Suppressor macrophage treated with lipopolysaccharide for 1 hour (primary cell): ENCODE measurements at regions not wholly inside any gene's neighbourhood (a gene's known extent, or its start where the extent isn't known, plus 50 kb on each side); places are given as distances from the start of the nearest gene placed in this dataset.
A peak's percentile ranks its signal among the peaks of the same experiment; 100 is the strongest.

Experiments
- DNase-seq, 3 donors: peaks; one replicate each; pipeline ENCODE4 v3.0.0-alpha.2; 2020 to 2022

DNA sequence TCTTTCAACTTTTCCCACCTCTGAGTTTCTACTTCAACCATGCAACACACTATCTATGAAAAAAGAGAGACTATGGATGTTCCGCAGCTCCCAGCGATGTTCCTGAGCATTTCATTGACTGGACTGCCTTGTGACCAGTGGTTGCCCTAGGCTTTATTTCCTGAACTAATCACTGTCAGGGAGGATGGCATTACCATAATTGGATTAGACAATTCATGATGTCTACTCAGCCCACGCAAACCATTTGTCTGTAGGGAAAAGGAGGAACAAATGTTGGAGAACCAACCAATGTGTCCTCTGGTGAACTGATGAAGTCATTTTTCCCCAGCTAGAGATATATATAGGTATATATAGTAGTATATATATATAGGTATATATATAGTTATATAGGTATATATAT is 229.3 kb upstream of the MCTP2 start:
- DNase-seq = peak; percentile 47 to 51 (median 47)

DNA sequence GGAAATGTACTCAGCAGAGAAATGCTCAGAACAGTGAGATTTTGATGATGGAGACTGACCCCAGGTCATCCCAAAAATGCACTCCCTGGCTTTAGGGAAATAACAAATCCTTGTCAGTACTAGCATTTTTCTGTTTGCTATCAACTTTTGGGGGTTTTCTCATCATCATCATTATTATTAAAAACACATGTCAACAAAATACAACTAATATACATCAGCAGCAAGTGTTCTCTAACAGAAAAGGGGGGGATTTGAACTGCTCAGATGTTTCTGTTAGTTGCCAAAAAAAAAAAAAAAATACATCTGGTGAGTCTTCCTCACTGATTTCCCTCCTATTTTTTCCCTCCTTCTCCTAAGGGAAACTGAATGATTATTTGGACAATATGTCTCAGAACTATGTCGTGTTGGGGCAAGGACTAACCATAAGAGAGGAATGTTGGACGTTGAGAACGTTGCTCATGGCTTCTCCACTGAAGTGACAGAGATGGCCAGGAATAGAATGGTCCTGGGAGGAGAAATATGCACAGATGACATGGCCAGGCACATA is 230.0 kb upstream of the MCTP2 start:
- DNase-seq = no peak

DNA sequence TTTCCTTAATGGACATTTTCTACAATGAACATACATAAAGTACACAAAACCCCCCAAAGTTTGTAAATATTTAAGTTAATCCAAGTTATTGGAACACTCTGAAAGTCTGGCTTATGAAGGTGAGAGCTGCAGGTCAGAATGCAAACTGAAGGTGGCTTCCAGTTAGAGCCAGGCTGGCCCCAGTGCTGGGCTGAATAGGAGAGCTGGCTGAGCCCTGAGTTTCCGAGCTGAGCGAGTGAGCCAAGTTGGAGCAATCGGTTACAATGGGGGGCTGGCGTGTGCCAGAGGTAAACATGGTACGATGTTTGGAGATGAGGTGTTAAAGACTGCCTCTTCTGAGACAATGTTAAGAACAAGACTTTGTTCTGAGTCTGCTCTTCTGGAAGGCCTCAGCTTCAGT is 230.8 kb upstream of the MCTP2 start:
- DNase-seq = no peak

DNA sequence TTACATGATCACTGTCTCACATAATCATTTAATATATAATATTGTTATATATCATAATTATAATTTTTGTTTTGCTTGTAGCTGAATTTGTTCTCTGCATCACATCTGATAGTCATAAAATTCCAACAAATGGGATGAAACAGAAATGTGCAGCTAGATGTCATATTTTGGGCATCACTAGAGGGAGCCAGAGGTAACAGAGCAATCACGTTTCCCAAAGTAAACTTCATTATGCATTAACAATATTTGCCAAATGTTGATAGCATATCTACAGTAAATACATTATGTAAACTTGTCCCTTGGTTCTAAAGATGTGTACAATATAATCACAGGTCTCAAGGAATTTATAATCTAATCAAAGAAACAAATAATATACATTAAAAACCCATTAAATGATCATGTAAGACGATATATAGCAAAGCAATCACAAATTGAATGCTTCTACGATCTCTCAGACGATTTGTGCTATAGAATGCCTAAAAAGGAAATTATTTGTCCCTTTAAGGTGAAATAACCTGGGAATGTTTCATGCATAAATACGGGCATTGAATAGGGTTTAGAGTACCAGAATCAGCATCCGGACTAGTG is 234.2 kb upstream of the MCTP2 start:
- peak; percentile 33 to 51 (median 40) for DNase-seq

DNA sequence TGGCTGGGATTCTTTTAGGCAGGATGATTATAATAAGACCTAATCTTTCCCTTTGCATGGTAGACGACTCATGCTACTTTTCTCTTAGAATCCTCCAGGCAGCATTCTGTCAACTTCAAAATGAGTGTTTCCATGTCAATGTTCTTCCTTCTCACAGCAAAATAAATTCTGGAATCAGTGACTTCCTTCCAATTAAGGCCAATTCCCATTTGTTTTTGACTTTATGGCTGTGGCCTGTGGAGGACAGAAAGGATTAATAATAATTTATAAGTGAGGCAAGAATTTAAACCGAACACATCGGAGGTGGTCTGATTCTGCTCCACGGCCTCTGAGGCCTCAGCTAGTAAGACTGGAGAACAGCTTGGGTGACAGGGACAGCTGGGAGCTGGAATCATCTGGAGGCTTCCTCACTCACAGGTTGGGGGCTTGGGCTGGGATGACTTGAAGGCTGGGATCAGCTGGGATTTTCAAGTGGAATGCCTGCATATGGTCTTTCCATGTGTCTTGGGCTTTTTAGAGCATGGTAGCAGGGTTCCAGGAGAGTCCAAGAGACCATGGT is 241.8 kb upstream of the MCTP2 start:
- no peak for DNase-seq

DNA sequence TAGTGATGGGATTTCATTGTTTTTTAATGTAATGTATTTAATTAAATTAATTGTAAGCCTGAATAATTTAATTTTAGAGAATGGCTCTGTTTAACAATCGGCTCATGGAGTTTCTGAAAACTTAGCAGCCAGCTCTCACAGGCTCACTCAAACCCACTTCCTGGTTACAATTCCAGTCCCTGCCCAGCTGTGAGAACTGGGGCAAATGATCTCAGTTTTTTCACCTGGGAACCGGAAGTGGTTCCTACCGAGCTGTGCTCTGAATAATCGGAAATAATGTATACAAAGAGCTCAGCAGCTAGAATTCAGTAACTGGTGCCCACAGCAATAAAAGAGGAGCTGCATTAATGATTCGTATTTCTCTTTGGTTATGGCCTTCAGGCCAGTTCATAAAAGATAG is 244.3 kb upstream of the MCTP2 start:
- no peak for DNase-seq

DNA sequence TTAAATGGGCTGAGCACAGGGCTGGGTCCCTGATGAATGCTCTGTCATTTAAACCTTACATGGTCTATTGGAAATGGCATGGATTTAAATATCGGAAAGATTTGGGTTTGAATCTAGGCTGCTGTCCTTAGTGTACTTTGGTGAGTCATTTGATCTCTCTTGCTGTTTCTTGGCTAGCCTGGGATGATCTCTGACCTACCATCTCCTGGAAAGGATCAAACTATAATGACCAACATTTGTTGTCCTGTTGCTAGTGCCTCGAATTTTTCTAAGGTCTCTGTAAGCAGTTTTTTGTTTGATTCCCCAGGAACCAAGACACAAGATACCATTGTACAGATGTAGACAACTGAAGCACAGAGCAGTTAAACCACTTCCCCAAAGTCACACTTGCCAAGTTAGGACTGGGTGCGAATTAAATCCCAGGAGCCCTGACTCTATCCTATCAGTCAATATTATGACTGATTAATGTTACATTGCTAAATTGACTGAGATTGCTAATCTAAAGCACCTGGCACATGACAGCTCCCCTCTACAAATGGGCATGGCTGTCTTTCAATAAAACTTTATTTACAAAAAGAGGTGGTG is 244.9 kb upstream of the MCTP2 start:
- no peak for DNase-seq

DNA sequence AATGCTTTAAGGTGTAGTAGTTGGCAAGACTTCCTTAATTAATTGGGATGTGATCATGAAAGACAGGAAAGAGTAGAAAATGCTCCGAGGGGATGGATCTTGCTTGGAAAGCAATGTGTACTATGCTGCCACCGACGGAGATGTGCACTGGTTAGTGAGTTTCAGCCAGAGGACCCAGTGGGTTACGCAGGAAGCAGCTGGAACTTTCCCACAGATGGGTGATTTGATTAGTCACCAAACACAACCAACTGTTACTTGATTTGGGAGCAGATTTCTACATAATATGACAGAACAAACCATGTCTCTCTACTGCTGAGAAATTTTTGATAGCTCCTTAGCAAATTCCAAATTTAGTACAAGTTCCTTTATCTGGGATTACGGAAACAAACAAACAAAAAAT is 245.4 kb upstream of the MCTP2 start:
- DNase-seq = peak; percentile 20 to 32 (median 32)

DNA sequence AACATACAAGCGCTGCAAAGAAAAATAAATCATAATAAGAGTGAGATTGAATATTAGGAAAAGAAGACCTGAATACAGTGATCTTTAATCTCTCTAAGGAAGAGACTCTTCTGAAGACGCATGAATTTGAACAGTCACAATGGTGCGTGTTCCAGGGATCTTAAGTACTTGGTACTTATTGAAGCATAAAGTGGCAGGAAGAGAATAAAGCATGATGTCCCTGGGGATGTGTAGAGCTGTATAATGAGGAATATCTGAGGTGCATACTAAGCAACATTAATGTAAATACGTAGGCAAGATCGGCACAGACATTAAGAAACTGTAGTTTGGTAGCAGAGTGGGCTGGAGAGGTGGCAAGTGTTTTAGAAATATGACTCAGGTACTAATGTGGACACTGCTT is 246.2 kb upstream of the MCTP2 start:
- DNase-seq = no peak

DNA sequence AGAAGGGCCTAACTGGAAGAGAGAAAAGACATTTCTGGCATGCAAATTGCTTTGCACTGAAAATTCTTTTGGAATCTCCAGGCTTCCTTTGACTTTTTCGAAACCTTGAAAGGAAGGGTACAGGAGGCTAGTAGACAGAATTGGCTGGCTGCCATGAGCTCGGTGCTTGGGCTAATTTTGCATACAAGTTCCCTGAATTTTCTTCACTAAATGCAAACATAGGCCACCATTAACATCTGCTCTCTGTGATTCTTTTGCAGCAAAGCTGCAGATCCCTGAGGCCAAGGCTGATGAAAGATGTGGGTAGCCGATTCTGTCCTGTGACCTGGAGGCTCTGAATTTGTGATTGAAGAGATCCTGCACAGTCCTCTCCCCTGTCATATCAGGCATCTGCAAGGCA is 247.8 kb upstream of the MCTP2 start:
- DNase-seq = no peak

DNA sequence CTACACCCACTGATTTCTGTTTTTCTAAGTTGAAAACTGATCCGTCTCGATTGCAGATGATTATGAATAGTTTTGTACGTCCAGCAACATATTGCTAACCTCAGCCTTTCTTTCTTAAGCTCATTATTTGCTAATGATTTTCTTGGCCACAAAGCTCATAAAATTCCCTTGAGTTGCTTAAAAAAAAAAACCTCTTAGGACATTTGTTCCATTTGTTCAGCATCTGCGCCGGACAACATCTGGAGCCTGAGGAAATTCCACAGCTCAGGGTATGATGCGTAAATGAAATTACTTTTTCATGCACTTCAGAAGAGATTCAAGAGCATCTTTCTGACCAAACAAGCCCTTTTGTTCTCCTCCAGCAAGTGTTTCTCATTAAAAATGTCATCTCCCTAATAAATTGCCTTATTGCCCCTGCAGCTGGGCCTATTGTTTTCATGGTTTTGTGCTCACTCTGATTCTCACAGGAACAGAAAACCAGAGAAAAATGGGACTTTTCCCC is 249.1 kb upstream of the MCTP2 start:
- no peak for DNase-seq

DNA sequence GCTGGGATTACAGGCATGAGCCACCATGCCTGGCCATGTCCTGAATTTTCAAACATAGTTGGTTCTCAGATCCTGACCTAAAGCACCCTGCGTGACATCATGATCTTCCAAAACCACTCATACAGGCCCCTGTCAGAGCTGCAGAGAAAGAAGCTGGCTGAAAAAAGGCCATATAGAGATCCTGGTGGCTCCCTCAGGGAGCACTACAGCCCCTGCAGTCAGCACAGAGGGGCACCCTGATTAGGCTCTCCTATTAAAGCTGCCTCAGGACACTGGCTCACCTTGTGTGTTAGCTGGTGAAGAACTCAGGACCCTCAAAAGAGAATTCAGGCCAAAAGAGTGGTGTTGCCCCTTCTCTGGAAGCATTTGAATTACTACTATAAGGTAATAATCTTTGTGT is 249.7 kb upstream of the MCTP2 start:
- DNase-seq = no peak

DNA sequence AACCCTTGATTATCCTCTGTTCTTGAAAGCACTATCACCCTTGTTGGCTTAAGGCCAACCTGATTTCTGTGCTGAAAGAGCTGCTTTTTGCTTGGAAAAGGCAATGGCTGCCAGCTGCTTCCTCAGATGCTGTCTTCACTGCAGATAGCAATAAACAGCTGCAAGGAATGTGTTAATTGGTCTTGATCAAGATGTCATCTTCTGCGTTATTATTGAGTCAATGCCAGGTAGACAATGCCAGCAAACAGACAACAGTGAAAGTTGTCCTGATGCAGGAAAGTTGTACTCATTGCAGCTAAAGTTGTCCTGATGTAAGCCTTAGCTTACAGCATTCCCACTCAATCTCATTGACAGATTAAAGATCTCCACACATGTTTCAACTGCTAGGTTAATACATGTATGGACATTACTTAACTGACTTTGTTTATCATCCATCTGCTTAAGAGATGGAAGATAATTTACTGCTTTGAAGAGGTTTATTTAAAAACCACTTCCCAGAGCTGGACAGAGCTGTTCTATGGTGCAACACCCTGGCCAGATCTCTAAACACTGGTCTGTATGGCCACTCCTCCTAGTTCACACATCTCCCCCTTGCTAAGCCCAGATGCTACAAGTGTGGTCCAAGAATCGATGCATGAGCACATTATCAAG is 251.0 kb upstream of the MCTP2 start:
- DNase-seq = no peak

DNA sequence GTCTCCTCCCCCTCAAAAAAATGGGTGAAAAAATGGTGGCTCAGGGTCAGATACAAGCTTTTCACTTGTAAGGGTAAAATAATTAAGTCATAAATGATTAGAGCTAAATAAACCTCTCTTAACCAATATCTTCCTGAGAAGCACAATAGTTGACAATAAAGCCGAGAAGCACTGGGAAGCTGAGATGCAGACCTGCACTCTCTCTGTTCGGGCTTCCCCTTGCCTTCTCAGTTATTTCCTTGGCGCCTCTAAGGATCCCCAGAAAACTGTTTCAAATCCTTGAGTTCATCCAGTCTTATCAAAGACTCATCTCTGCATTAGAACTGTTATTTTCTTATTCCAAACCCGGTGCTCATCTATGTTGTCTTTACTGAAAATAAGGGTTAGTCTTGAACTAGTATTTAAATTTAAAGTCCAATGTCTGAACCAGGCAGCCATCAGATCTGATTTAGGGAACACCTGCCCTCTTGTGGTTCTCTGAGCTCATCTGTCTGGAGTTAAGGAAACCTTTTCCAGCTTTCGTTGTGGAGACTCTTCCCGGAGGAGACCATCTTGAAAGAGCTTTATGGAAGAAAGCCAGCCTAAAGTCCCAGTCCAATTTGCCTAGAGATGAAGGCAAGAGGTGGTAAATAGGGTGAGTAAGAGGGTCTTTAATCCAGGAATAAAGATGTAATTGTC is 256.4 kb upstream of the MCTP2 start:
- DNase-seq = peak; percentile 21 to 29 (median 23)

DNA sequence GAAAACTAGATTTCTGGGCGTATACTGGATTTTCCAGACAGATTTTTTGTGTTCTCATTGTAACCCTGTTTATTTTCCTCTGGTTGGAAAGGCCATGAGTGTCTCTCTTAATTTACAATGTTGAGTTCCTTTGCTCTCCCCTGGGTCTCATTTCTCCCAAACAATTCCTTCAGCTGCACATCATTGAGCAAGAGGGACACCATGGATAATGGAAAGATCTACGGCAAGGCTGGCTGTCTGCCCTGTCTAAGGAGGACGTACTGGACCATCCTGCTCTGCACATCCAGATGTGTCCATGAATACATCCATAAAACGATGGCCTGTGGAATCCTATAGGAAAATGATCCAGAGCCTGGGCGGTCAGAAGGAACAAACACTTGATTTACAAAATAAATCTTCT is 258.1 kb upstream of the MCTP2 start:
- no peak for DNase-seq

DNA sequence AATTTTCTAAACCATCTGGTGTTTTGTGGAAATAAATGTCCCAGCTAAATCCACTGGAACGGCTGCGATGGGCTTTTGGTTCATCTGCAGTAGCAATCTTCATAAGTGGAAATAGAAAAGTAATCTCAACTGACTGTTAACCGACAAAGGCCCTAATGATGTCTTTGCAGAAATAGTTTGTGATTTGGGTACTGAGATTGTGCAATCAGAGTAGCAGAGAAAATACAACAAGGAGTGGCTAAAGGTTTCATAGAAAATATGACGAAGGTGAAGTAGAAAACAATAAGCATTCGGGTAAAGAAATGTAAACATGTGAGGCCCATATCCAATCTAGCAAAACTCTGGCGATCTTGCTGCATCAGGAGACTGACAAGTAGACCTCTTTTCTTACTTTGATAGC is 262.6 kb upstream of the MCTP2 start:
- no peak for DNase-seq

DNA sequence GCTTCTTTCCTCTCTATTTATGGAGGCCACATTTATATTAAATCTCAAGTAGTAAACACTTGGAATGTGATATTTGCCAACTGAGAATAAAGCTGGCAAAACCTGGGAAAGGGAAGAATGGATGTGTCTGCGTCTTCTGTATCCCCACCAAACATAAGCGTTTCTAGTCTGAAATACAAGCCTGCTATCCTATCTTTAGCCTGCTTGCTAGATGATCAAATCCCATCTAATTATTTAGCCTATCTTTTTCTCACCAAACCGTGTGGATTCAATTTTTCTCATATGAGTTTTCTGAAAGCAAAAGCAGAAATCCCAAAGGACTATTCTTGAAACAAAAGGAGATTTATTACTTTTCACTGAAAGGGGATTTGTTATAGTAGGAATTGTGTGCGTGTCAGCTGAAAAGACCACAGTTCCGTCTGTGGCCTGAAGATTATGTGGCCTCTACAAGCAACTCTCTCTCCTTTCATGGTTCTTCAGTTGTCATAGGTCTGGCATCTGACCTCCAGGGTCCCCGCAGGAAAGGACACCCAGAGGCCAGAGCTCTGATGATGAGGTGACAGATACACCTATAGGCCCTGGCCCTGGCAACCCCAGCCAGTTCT is 266.0 kb upstream of the MCTP2 start:
- no peak for DNase-seq

DNA sequence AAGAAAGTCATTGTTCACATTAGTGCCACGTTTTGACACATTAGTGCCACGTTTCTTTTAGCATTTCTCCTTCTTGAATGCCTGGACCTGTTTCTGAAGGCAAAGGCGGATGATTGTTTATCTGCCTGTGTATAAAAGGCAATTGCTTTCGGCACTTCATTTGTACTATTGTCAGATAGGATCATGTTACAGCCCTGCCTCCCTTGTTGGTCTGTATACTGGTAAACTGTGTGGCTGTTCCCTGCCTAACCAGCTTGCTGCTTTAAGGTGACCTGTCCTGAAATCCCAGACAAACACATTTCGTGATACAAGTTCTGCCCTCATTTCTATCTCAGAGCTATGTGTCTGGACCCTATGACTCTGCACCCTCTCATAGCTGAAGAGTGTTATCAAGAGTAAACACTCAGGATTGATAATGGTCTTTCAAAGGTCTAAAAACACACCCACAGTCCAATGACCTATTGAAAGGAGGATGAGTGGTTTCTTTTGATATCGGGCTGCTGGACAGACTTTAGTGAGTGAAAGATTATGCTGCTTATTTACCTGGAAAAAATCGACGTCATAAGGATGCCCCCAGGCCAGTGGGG is 276.3 kb upstream of the MCTP2 start:
- DNase-seq = no peak

DNA sequence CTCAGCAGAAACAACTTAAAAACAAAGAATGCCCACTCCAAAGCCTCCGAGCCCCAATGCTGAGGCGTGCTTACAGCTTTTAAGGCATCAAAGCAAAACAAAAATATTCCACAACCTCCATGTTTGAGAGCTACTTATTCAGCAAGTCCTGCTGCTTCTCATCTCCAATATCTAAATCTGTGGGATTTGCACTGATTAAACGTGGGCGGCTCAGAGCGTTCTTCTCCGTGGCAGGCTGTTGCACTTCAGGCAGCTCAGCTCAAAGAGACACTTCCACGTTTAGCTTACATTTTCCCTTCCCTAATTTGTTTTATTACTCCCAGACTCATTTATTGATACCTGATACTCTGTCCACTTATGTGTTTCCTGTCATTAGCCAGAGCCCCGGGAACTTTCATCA is 282.6 kb upstream of the MCTP2 start:
- DNase-seq = no peak

DNA sequence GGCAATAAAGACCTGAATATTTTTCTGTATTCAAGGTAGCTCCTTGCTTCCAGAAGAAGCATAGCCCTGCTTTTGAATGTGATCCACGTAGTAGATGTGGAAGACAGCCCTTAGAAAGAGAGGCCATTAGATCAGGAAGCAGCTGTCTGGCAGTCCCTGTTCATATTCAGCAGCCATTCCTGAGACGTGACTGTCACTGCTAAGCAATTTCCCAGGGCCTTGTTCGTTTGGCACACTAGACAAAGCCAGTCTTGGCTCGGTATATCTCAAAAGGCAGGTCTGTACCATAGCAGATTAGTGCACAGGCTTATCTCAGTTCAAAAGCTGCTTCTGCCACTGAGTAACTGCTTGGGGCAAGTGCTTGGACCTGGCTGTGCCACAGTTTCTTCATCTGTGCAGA is 287.8 kb upstream of the MCTP2 start:
- no peak for DNase-seq

DNA sequence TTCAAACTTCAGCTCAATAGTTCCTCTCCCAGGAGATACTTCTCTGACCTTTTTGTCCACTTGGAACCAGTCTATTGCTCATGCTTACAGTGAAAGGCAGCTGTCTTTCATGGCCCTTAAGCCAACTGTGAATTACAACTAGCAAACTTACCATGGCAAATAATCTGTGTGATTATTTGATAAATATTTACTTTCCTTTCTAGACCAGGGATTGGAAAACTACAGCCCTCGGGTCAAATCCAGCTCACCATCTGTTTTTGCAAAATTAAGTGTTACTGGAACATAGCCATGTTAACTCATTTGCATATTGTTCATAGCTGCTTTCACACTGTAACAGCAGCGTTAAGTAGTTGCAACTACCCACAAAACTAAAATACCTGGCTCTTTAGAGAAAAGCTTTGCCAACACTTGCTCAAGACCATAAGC is 289.1 kb upstream of the MCTP2 start:
- no peak for DNase-seq

DNA sequence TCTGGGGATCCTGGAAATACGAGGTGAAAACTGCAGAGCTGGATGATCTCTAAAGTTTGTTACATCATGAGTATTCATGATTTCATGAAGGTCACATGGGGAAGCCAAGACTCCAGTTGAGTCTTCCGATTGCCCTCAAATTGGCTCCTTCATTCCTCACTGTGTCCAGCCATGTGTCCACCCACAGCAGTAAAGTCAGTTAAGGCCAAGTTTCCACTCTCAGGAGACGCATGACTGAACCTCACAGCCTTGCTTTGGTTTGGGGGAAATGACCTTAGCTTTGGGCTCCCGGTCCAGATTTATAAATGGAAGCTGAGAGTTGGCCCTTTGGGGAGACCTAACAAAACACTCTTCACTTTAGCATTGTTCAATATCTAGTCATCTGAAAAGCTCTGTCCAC is 289.7 kb upstream of the MCTP2 start:
- DNase-seq = no peak

DNA sequence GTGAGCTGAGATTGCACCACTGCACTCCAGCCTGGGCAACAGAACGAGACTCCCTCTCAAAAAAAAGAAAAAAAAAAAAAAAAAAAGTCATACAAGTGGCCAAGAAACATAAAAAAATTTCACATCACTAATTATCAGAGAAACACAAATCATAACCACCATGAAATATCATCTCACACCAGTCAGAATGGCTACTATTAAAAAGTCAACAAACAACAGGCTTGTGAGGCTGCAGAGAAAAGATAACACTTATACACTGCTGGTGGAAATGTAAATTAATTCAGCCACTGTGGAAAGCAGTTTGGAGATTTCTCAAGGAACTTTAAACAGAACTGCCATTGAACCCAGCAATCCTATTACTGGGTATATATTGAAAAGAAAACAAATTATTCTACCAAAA is 291.1 kb upstream of the MCTP2 start:
- DNase-seq = no peak
